K562 (cell line): ENCODE measurements at regions not wholly inside any gene's neighbourhood (a gene's known extent, or its start where the extent isn't known, plus 50 kb on each side); places are given as distances from the start of the nearest gene placed in this dataset.

Experiments used
- ATAC-seq: fragments of 200-7000 bp; cut with Tn5 transposase; 3 replicates; pipeline ENCODE4 v1.9.1; 2020; ENCODE audit warnings: moderate library complexity
- BruUV-seq: library from RNA; stranded (reverse); fragments of 400-500 nt; replicated peaks from 2 replicates; lab custom pipeline; 2021; lab: Mats Ljungman, UMichigan
- CTCF ChIA-PET: fragments of 300-600 bp; formaldehyde crosslinking; extraction: SDS; loops from one replicate; lab custom pipeline; 2021; ENCODE audit warnings: low intra/inter-chr PET ratio; lab: Yijun Ruan, JAX
- POLR2A ChIA-PET: fragments of 300-600, 350-650 bp; sonication (Branson Sonifier 250); formaldehyde crosslinking; extraction: SDS; loops from one replicate; lab custom pipeline; 2021; ENCODE audit warnings: antibody characterized with exemption, inconsistent platforms; lab: Yijun Ruan, JAX
- DNase-seq, 4 experiments: peaks; one replicate each; pipeline versions ENCODE4 v3.0.0 to v3.0.0-alpha.2; 2011 to 2018; ENCODE audit warnings: low spot score in 3 of 4, mixed read lengths in 3 of 4; ENCODE audit errors: extremely low read depth in 1 of 4
- FAIRE-seq: peaks from 2 replicates; lab custom pipeline; 2011; peaks lifted over from hg19 to GRCh38; lab: Jason Lieb, UNC
- H2AFZ ChIP-seq: 2 replicates; pipeline ENCODE4 v1.6.0; 2011; ENCODE audit warnings: low read depth, low read length, control low read depth, inconsistent platforms
- H3K27ac ChIP-seq: fragments of 200-600 bp; 3 replicates; pipeline ENCODE4 v1.8.0; 2011; ENCODE audit warnings: low read depth, mild to moderate bottlenecking, control low read depth, inconsistent platforms, low read length, moderate library complexity, mixed read lengths; ENCODE audit errors: extremely low read depth
- H3K27me3 ChIP-seq, 2 experiments: fragments of 300-600 bp in 1 of 2; 2 replicates in 1 of 2; 3 replicates in 1 of 2; pipeline versions ENCODE4 v1.6.0 to v1.8.0; 2011; ENCODE audit warnings: inconsistent platforms in 2 of 2, low read length in 2 of 2, mild to moderate bottlenecking in 1 of 2, mixed read lengths in 1 of 2, moderate library complexity in 1 of 2; ENCODE audit not compliant: control insufficient read depth in 2 of 2, insufficient read depth in 2 of 2
- H3K36me3 ChIP-seq: fragments of 300-600 bp; 3 replicates; pipeline ENCODE4 v1.8.0; 2011; ENCODE audit warnings: mild to moderate bottlenecking, low read length, inconsistent platforms; ENCODE audit not compliant: control insufficient read depth, insufficient read depth
- H3K4me1 ChIP-seq, 2 experiments: fragments of 200-600 bp in 1 of 2; replicated peaks in 1 of 2; 2 replicates in 1 of 2; 3 replicates in 1 of 2; pipeline versions ENCODE4 v1.5.1 to v1.8.0; 2011; ENCODE audit warnings: inconsistent platforms in 2 of 2, low read length in 2 of 2, mild to moderate bottlenecking in 1 of 2, mixed read lengths in 1 of 2, moderate library complexity in 1 of 2; ENCODE audit not compliant: control insufficient read depth in 2 of 2, insufficient read depth in 2 of 2
- H3K4me2 ChIP-seq: 2 replicates; pipeline ENCODE4 v1.6.1; 2011; ENCODE audit warnings: low read length, control low read depth, inconsistent platforms, mixed read lengths; ENCODE audit not compliant: insufficient read depth
- H3K4me3 ChIP-seq: fragments of 200-600 bp; sonication (generic), shearing (Covaris generic); 2 replicates; pipeline ENCODE4 v1.5.1; 2016; ENCODE audit warnings: control low read depth, inconsistent platforms
- H3K79me2 ChIP-seq: fragments of 200-600 bp; 3 replicates; pipeline ENCODE4 v1.8.0; 2011; ENCODE audit warnings: low read length, inconsistent platforms; ENCODE audit not compliant: control insufficient read depth, insufficient read depth
- H3K9ac ChIP-seq, 2 experiments: 2 replicates each; pipeline versions ENCODE4 v1.6.0 to v1.6.1; 2011; ENCODE audit warnings: low read depth in 2 of 2, low read length in 2 of 2, control low read depth in 1 of 2, inconsistent platforms in 1 of 2, mild to moderate bottlenecking in 1 of 2, mixed read lengths in 1 of 2; ENCODE audit not compliant: insufficient read depth in 1 of 2
- H3K9me1 ChIP-seq: one replicate; pipeline ENCODE4 v1.6.0; 2011; ENCODE audit warnings: inconsistent platforms, mild to moderate bottlenecking, low read length, moderate library complexity; ENCODE audit not compliant: control insufficient read depth, insufficient read depth
- H3K9me3 ChIP-seq: replicated peaks from 2 replicates; pipeline ENCODE4 v1.5.1; 2011; ENCODE audit warnings: low read depth, low read length, inconsistent platforms; ENCODE audit not compliant: control insufficient read depth, insufficient read depth
- H4K20me1 ChIP-seq: replicated peaks from 2 replicates; pipeline ENCODE4 v1.6.1; 2011; ENCODE audit warnings: low read length, inconsistent platforms, mixed read lengths; ENCODE audit not compliant: control insufficient read depth, insufficient read depth
- DACH1 ChIP-seq: fragments of 450-650 bp; IDR thresholded peaks from 2 replicates; pipeline ENCODE4 v1.6.1; 2018; ENCODE audit not compliant: partially characterized antibody
- FUS ChIP-seq: fragments of 200-400 bp; formaldehyde crosslinking; optimal IDR thresholded peaks from 2 replicates; pipeline ENCODE3; 2017; ENCODE audit warnings: low read depth, low read length
- GABPB1 ChIP-seq: sonication (generic); formaldehyde crosslinking; IDR thresholded peaks from 2 replicates; pipeline ENCODE4 v1.8.0; 2022; ENCODE audit warnings: mild to moderate bottlenecking, missing genetic modification reagents
- GTF2F1 ChIP-seq: IDR thresholded peaks from 2 replicates; pipeline ENCODE4 v1.6.1; 2011; ENCODE audit warnings: low read depth, low read length, improper control_type of control experiment
- NR0B1 ChIP-seq: fragments of 450-650 bp; IDR thresholded peaks from one replicate; pipeline ENCODE4 v1.6.1; 2018; ENCODE audit warnings: mild to moderate bottlenecking, moderate library complexity; ENCODE audit not compliant: partially characterized antibody
- NR2C2 ChIP-seq, 2 experiments: fragments of 200-800 bp in 1 of 2; sonication (Bioruptor generic) in 1 of 2; sonication (generic) in 1 of 2; formaldehyde crosslinking in 1 of 2; IDR thresholded peaks; 2 replicates each; pipeline versions ENCODE4 v1.6.1 to v1.8.0; 2016 to 2022; ENCODE audit warnings: mild to moderate bottlenecking in 1 of 2, missing compliant biosample characterization in 1 of 2, missing genetic modification characterization in 1 of 2, missing genetic modification reagents in 1 of 2
- RBM39 ChIP-seq: fragments of 200-400 bp; formaldehyde crosslinking; optimal IDR thresholded peaks from 2 replicates; pipeline ENCODE3; 2018; ENCODE audit warnings: low read depth, low read length
- SRSF9 ChIP-seq: fragments of 200-400 bp; formaldehyde crosslinking; IDR thresholded peaks from 2 replicates; pipeline ENCODE4 v1.6.1; 2017; ENCODE audit warnings: low read depth, low read length, borderline replicate concordance
- ZFP36 ChIP-seq: fragments of 150-350 bp; IDR thresholded peaks from 2 replicates; pipeline ENCODE4 v1.6.1; 2018; ENCODE audit warnings: low read length, low read depth; ENCODE audit not compliant: partially characterized antibody
- ZNF764 ChIP-seq: fragments of 250-450 bp; sonication (Bioruptor Pico); IDR thresholded peaks from 2 replicates; pipeline ENCODE4 v1.4.0; 2020; ENCODE audit warnings: low read depth, mild to moderate bottlenecking, moderate library complexity
- WGBS: fragments of 100-300 bp; shearing (Covaris generic); methylation state at CpG from one replicate; pipeline ENCODE4 v1.1.6; 2016; ENCODE audit warnings: low coverage, mixed read lengths; ENCODE audit not compliant: insufficient coverage; ENCODE audit errors: missing lambda C conversion rate; 5-methylcytosine and 5-hydroxymethylcytosine counted together
- in situ Hi-C: fragments of 300-500 bp; cut with MboI; formaldehyde crosslinking; loops from 4 replicates; pipeline ENCODE4 v1.15.0; 2018; ENCODE audit warnings: inconsistent platforms, mixed read lengths
- intact Hi-C: fragments of 100-400 bp; cut with micrococcal nuclease; formaldehyde crosslinking; loops from 2 replicates; pipeline ENCODE4 v1.14.2; 2022
- TF ChIP-seq, protein P1 (sequence below): fragments of 250-450 bp; sonication (Bioruptor Pico); IDR thresholded peaks from 2 replicates; pipeline ENCODE4 v1.5.0; 2022; ENCODE audit warnings: mild to moderate bottlenecking
- TF ChIP-seq, protein P2 (sequence below): sonication (generic); formaldehyde crosslinking; IDR thresholded peaks from 2 replicates; pipeline ENCODE4 v1.8.1; 2022; ENCODE audit warnings: missing genetic modification reagents

- WGBS: 34% methylated on average over 5 of the region's 5 CpGs
- H3K79me2 ChIP-seq: no peaks in the 10 kb centered on the region
- FAIRE-seq: no peak
These were observed 314.2 kb upstream of the CBLB start for GRCh38 chr3:106182950-106183511.

More at GRCh38 chr3:106182950-106183511, 314.2 kb upstream of the CBLB start:
- POLR2A ChIA-PET: interaction anchor here (0.5 kb wide), 1 partner anchor 64 kb away, joined by 3 read pairs; no protein-coding TSS in a partner anchor
- Histone ChIP-seq H3K27ac (no peak overlapping the region), H3K9me1 (no peaks in the 10 kb centered on the region), H3K4me2 (no peak overlapping the region), H3K9me3 (no peaks in the 10 kb centered on the region), H4K20me1 (no peaks in the 10 kb centered on the region), H3K9ac (no peak overlapping the region), H2AFZ (no peak overlapping the region), H3K27me3 (no peaks in the 10 kb centered on the region), H3K4me3 (no peak overlapping the region), H3K4me1 (no peaks in the 10 kb centered on the region), H3K36me3 (no peaks in the 10 kb centered on the region)
- in situ Hi-C loops: no loop called here
- CTCF ChIA-PET: no interaction called here
- no peak for ATAC-seq
- DNase-seq: no peak
- TF ChIP-seq, protein P1, sequence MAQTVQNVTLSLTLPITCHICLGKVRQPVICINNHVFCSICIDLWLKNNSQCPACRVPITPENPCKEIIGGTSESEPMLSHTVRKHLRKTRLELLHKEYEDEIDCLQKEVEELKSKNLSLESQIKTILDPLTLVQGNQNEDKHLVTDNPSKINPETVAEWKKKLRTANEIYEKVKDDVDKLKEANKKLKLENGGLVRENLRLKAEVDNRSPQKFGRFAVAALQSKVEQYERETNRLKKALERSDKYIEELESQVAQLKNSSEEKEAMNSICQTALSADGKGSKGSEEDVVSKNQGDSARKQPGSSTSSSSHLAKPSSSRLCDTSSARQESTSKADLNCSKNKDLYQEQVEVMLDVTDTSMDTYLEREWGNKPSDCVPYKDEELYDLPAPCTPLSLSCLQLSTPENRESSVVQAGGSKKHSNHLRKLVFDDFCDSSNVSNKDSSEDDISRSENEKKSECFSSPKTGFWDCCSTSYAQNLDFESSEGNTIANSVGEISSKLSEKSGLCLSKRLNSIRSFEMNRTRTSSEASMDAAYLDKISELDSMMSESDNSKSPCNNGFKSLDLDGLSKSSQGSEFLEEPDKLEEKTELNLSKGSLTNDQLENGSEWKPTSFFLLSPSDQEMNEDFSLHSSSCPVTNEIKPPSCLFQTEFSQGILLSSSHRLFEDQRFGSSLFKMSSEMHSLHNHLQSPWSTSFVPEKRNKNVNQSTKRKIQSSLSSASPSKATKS (CRISPR knock-in tag): no peak
- no peak for TF ChIP-seq ZFP36
- TF ChIP-seq FUS: no peak
- no peak for TF ChIP-seq SRSF9
- TF ChIP-seq, protein P2, sequence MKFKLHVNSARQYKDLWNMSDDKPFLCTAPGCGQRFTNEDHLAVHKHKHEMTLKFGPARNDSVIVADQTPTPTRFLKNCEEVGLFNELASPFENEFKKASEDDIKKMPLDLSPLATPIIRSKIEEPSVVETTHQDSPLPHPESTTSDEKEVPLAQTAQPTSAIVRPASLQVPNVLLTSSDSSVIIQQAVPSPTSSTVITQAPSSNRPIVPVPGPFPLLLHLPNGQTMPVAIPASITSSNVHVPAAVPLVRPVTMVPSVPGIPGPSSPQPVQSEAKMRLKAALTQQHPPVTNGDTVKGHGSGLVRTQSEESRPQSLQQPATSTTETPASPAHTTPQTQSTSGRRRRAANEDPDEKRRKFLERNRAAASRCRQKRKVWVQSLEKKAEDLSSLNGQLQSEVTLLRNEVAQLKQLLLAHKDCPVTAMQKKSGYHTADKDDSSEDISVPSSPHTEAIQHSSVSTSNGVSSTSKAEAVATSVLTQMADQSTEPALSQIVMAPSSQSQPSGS (CRISPR knock-in tag): no peak
- TF ChIP-seq NR0B1: no peak
- TF ChIP-seq DACH1: no peak
- TF ChIP-seq GABPB1 (CRISPR knock-in tag): no peak
- no peak for TF ChIP-seq RBM39
- TF ChIP-seq NR2C2 (CRISPR knock-in tag; IDR thresholded peaks at IDR 0.05): no peak
- TF ChIP-seq NR2C2 (tag; IDR thresholded peaks at IDR 0.05): no peak
- no peak for TF ChIP-seq ZNF764
- TF ChIP-seq GTF2F1: no peak
- BruUV-seq: no TSS peak
- intact Hi-C loops: no loop called here
